LNCaP clone FGC (cell line): ENCODE measurements at regions not wholly inside any gene's neighbourhood (a gene's known extent, or its start where the extent isn't known, plus 50 kb on each side); places are given as distances from the start of the nearest gene placed in this dataset.

ENCODE experiments used
- DNase-seq: peaks from one replicate; pipeline ENCODE4 v3.0.0-alpha.2; 2011; ENCODE audit warnings: low read depth
- H3K4me3 ChIP-seq: 2 replicates; pipeline ENCODE4 v1.5.1; 2011; ENCODE audit warnings: mild to moderate bottlenecking, low read depth, low read length, control low read depth
- CTCF ChIP-seq: IDR thresholded peaks from 2 replicates; pipeline ENCODE4 v1.5.1; 2012; ENCODE audit warnings: mild to moderate bottlenecking; ENCODE audit not compliant: control insufficient read depth, insufficient read depth; ENCODE audit errors: extremely low read depth

DNA sequence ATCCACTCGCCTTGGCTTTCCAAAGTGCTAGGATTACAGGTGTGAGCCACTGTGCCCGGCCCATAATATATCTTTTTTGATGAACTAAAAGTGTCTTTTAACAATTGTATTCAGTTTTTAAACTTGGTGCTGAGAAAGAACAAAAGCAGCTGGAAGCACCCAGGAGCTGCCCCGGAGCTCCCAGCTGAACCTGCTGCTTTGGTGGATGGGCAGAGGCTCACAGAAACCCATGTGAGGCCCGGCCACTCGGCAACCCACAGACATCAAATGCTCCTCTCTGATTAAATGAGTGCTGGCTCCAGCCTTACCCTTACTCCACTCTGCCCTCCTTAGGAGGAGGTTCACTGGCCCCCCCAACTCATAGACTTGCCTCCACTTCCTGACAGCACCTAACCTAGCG, 59.4 kb upstream of the FRMD1 start:
- no peak for TF ChIP-seq CTCF
- no peak for DNase-seq
- no peak overlapping the region for H3K4me3 ChIP-seq

GRCh38 chr6:168137024-168137423, 58.0 kb upstream of the FRMD1 start:
- DNase-seq = no peak
- no peak for TF ChIP-seq CTCF
- no peak overlapping the region for H3K4me3 ChIP-seq

- no peak for TF ChIP-seq CTCF
- DNase-seq = no peak
- H3K4me3 ChIP-seq = no peak overlapping the region
Measured at GRCh38 chr6:168136622-168137021, 57.6 kb upstream of the FRMD1 start.

DNA sequence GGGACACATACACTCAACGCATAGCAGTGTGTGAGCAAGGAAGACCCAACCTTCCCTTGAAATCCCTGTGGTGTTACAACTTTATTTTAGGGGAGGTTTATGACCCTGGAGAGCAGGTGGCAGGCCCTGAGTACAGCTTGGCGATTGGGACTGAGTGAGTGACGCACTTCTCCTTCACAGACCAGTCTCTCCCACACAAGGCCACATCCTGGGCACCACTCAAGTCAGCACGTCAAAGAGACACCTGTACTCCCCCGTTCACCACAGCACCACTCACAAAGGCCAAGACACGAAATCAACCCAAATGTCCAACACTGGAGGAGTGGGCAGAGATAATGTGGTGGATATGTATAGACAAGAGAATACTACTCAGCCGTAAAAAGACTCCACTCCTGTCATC, 57.0 kb upstream of the FRMD1 start:
- no peak for DNase-seq
- no peak overlapping the region for H3K4me3 ChIP-seq
- TF ChIP-seq CTCF = no peak

DNA sequence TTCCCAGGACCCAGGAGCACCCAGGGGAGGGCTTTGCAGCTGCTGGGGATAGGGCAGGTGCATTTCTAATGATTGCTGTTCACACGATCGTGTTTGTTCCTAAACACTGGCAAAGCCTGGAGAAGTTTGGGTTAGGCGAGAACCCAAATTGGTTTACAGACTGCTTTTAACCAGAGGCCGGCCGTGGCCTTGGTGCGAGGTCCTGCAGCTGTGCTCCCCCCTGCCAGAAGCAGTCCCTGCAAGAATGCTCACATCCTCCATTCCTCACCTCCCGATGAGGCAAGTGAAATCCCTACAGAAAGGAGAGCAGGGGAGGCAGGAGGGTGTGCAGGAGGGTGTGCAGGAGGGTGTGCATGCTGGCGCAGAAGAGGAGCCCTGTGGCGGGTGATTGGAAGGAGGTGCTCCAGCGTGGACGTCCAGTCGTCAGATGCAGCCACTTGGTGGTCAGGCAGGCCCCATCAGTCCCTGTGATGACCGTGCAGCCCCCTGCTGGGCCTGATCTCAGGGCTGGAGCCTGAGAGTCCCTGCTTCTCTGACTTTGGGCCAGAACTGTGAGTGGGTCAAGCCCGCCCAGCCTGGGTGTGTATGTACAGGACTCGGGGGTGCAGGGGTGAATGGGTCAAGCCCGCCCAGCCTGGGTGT, 55.7 kb upstream of the FRMD1 start:
- TF ChIP-seq CTCF = no peak
- no peak for DNase-seq
- H3K4me3 ChIP-seq = no peak overlapping the region

- DNase-seq = no peak
- TF ChIP-seq CTCF = no peak
- no peak overlapping the region for H3K4me3 ChIP-seq
Measured at GRCh38 chr6:168133687-168134559, 54.9 kb upstream of the FRMD1 start.
